GM21367 (cell line): ENCODE measurements at regions not wholly inside any gene's neighbourhood (a gene's known extent, or its start where the extent isn't known, plus 50 kb on each side); places are given as distances from the start of the nearest gene placed in this dataset.
"Not testable (repeated sequence)": the region's sequence is repeated elsewhere in the genome, so short reads cannot be mapped to it uniquely, and the experiment has no call there.

Experiments
- ATAC-seq: cut with Tn5 transposase; IDR thresholded peaks from one replicate; pipeline ENCODE4 v1.9.1; 2021; ENCODE audit not compliant: unreplicated experiment

- no peak for ATAC-seq
These were observed 1171.2 kb downstream of the PLA2G4A start for GRCh38 chr1:187999973-188000372.

GRCh38 chr1:188003687-188004086, 1174.9 kb downstream of the PLA2G4A start:
- not testable (repeated sequence) for ATAC-seq

GRCh38 chr1:188004849-188005248, 1176.1 kb downstream of the PLA2G4A start:
- no peak for ATAC-seq

GRCh38 chr1:188006354-188006753, 1177.6 kb downstream of the PLA2G4A start:
- ATAC-seq = no peak

GRCh38 chr1:188013222-188013849, 1184.6 kb downstream of the PLA2G4A start:
- ATAC-seq = not testable (repeated sequence)

- no peak for ATAC-seq
These were observed 1189.2 kb downstream of the PLA2G4A start for GRCh38 chr1:188017921-188018320.

- ATAC-seq = no peak
These were observed 1193.9 kb downstream of the PLA2G4A start for GRCh38 chr1:188022661-188023060.

- ATAC-seq = no peak
These were observed 1194.5 kb downstream of the PLA2G4A start for GRCh38 chr1:188023206-188023605.

- ATAC-seq = no peak
These were observed 1198.9 kb downstream of the PLA2G4A start for GRCh38 chr1:188027613-188028012.

GRCh38 chr1:188037572-188037971, 1208.8 kb downstream of the PLA2G4A start:
- ATAC-seq = not testable (repeated sequence)

GRCh38 chr1:188043536-188044245, 1214.9 kb downstream of the PLA2G4A start:
- no peak for ATAC-seq

- ATAC-seq = no peak
These were observed 1221.5 kb downstream of the PLA2G4A start for GRCh38 chr1:188050250-188050649.

- no peak for ATAC-seq
These were observed 1227.3 kb downstream of the PLA2G4A start for GRCh38 chr1:188056011-188056410.

GRCh38 chr1:188058801-188059200, 1230.1 kb downstream of the PLA2G4A start:
- no peak for ATAC-seq

- ATAC-seq = no peak
These were observed 1233.1 kb downstream of the PLA2G4A start for GRCh38 chr1:188061881-188062280.

- ATAC-seq = no peak
These were observed 1233.7 kb downstream of the PLA2G4A start for GRCh38 chr1:188062456-188062855.

- no peak for ATAC-seq
These were observed 1237.2 kb downstream of the PLA2G4A start for GRCh38 chr1:188065917-188066316.

- ATAC-seq = no peak
These were observed 1242.1 kb downstream of the PLA2G4A start for GRCh38 chr1:188070848-188071247.

GRCh38 chr1:188089015-188089414, 1260.3 kb downstream of the PLA2G4A start:
- no peak for ATAC-seq

- ATAC-seq = no peak
These were observed 1260.7 kb downstream of the PLA2G4A start for GRCh38 chr1:188089461-188089860.

GRCh38 chr1:188096521-188096920, 1267.8 kb downstream of the PLA2G4A start:
- ATAC-seq = no peak

GRCh38 chr1:188117436-188117835, 1288.7 kb downstream of the PLA2G4A start:
- ATAC-seq = no peak

- no peak for ATAC-seq
These were observed 1293.9 kb downstream of the PLA2G4A start for GRCh38 chr1:188122646-188123045.
